Spleen (tissue), 11 donors: ENCODE measurements at regions not wholly inside any gene's neighbourhood (a gene's known extent, or its start where the extent isn't known, plus 50 kb on each side); places are given as distances from the start of the nearest gene placed in this dataset.
"Not testable (repeated sequence)": the region's sequence is repeated elsewhere in the genome, so short reads cannot be mapped to it uniquely, and the experiment has no call there.

Experiments
- DNase-seq: peaks from one replicate; pipeline ENCODE4 v3.0.0-alpha.2; 2020
- H3K27ac ChIP-seq, 8 donors: fragments of 200-600 bp; sonication (generic) in 7 of 8; 1 replicate in 4 of 8; 2 replicates in 4 of 8; pipeline versions ENCODE4 v1.5.0 to v1.8.0; 2016 to 2021; ENCODE audit warnings: inconsistent platforms in 4 of 8, mild to moderate bottlenecking in 4 of 8, moderate library complexity in 1 of 8
- H3K27me3 ChIP-seq, 7 donors: fragments of 200-600 bp; sonication (generic) in 6 of 7; replicated peaks in 1 of 7; 1 replicate in 4 of 7; 2 replicates in 3 of 7; pipeline versions ENCODE4 v1.5.0 to v1.8.0; 2016 to 2021; ENCODE audit warnings: inconsistent platforms in 3 of 7, mild to moderate bottlenecking in 1 of 7
- H3K36me3 ChIP-seq, 6 donors: fragments of 200-600 bp; sonication (generic) in 5 of 6; 1 replicate in 4 of 6; 2 replicates in 2 of 6; pipeline versions ENCODE4 v1.5.0 to v1.8.0; 2016 to 2021; ENCODE audit warnings: inconsistent platforms in 2 of 6
- H3K4me1 ChIP-seq, 6 donors: fragments of 200-600 bp; sonication (generic) in 5 of 6; 1 replicate in 3 of 6; 2 replicates in 3 of 6; pipeline versions ENCODE4 v1.5.0 to v1.8.0; 2016 to 2021; ENCODE audit warnings: inconsistent platforms in 3 of 6
- H3K4me3 ChIP-seq, 8 donors: fragments of 200-600 bp; sonication (generic) in 7 of 8; 1 replicate in 4 of 8; 2 replicates in 4 of 8; pipeline versions ENCODE4 v1.5.0 to v1.8.0; 2016 to 2021; ENCODE audit warnings: inconsistent platforms in 4 of 8, mild to moderate bottlenecking in 4 of 8, moderate library complexity in 2 of 8
- H3K9me3 ChIP-seq, 8 donors: fragments of 200-600 bp; sonication (generic) in 7 of 8; 1 replicate in 4 of 8; 2 replicates in 4 of 8; pipeline versions ENCODE4 v1.5.0 to v1.8.0; 2016 to 2021; ENCODE audit warnings: inconsistent platforms in 4 of 8
- POLR2A ChIP-seq, 3 donors: fragments of 450-650 bp; IDR thresholded peaks; one replicate each; pipeline ENCODE4 v1.5.1; 2017; ENCODE audit warnings: antibody characterized with exemption in 3 of 3, mild to moderate bottlenecking in 1 of 3
- POLR2AphosphoS5 ChIP-seq, 3 donors: sonication (generic); formaldehyde crosslinking; IDR thresholded peaks; one replicate each; pipeline ENCODE4 v1.5.1; 2017; ENCODE audit warnings: antibody characterized with exemption in 3 of 3
- WGBS, 5 donors: extraction: QIAGEN DNeasy Blood & Tissue Kit in 3 of 5; methylation state at CpG; one replicate each; pipeline versions ENCODE4 v1.1.5 to v1.1.7; 2013 to 2018; 5-methylcytosine and 5-hydroxymethylcytosine counted together
- intact Hi-C: fragments of 100-400 bp; cut with DNase I; formaldehyde crosslinking; loops from one replicate; pipeline ENCODE4 v1.15.0; 2023; ENCODE audit warnings: low total_unique reads
- TF ChIP-seq, protein P1 (sequence below), 11 experiments: fragments of 200-600 bp in 7 of 11; fragments of 450-650 bp in 4 of 11; sonication (generic) in 4 of 11; IDR thresholded peaks in 8 of 11; conservative IDR thresholded peaks in 3 of 11; 1 replicate in 7 of 11; 2 replicates in 4 of 11; pipeline versions ENCODE4 v1.4.0 to v1.8.0; 2016 to 2021; ENCODE audit warnings: antibody characterized with exemption in 11 of 11, inconsistent platforms in 4 of 11, mild to moderate bottlenecking in 1 of 11
- donor health status: healthy with polysubstance abuse.
- donor health status: DM: no; HTN: no; CAD: no; lungs with moderate emphysema.
- donor health status: DM: no; HTN: no; CAD: no.
- donor health status: Bipolar disorder and iron deficiency.
- donor health status: healthy.
- donor health status: DM: no; HTN: no; CAD: no.
- donor health status: DM: yes; HTN: yes; CAD: no.

DNA sequence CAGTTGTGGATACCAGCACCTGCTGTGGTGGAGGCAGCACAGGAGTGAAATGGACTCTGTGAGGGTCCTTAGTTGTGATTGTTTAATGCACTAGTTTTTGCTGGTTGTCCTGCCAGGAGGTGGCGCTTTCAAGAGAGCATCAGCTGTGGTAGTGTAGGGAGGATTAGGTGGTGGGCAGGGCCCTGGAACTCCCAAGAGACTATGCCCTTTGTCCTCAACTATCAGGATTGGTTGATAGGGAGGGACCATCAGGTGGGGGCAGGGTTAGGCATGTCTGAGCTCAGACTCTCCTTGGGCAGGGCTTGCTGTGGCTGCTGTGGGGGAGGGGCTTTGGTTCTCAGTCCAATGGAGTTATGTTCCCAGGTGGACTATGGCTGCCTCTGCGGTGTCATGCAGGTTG lies 121.9 kb downstream of the RRAGB start:
- Histone ChIP-seq H3K9me3 (peaks cover 0 to 10% (median 0%) of the 10 kb centered on the region in 8 donors), H3K4me1 (no peaks in the 10 kb centered on the region), H3K4me3 (no peak overlapping the region), H3K27ac (no peak overlapping the region), H3K27me3 (no peaks in the 10 kb centered on the region), H3K36me3 (no peaks in the 10 kb centered on the region)
- no peak for DNase-seq
- intact Hi-C loops: no loop called here
- 40 to 96% (median 57%) methylated on average over 2 of the region's 2 CpGs for WGBS, 5 donors
- TF ChIP-seq POLR2AphosphoS5 (IDR thresholded peaks at IDR 0.05) (no peak), POLR2A (IDR thresholded peaks at IDR 0.05) (no peak)
- TF ChIP-seq, protein P1, sequence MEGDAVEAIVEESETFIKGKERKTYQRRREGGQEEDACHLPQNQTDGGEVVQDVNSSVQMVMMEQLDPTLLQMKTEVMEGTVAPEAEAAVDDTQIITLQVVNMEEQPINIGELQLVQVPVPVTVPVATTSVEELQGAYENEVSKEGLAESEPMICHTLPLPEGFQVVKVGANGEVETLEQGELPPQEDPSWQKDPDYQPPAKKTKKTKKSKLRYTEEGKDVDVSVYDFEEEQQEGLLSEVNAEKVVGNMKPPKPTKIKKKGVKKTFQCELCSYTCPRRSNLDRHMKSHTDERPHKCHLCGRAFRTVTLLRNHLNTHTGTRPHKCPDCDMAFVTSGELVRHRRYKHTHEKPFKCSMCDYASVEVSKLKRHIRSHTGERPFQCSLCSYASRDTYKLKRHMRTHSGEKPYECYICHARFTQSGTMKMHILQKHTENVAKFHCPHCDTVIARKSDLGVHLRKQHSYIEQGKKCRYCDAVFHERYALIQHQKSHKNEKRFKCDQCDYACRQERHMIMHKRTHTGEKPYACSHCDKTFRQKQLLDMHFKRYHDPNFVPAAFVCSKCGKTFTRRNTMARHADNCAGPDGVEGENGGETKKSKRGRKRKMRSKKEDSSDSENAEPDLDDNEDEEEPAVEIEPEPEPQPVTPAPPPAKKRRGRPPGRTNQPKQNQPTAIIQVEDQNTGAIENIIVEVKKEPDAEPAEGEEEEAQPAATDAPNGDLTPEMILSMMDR (IDR thresholded peaks at IDR 0.05 in 8 of 11, conservative IDR thresholded peaks at IDR 0.05 in 3 of 11): no peak

DNA sequence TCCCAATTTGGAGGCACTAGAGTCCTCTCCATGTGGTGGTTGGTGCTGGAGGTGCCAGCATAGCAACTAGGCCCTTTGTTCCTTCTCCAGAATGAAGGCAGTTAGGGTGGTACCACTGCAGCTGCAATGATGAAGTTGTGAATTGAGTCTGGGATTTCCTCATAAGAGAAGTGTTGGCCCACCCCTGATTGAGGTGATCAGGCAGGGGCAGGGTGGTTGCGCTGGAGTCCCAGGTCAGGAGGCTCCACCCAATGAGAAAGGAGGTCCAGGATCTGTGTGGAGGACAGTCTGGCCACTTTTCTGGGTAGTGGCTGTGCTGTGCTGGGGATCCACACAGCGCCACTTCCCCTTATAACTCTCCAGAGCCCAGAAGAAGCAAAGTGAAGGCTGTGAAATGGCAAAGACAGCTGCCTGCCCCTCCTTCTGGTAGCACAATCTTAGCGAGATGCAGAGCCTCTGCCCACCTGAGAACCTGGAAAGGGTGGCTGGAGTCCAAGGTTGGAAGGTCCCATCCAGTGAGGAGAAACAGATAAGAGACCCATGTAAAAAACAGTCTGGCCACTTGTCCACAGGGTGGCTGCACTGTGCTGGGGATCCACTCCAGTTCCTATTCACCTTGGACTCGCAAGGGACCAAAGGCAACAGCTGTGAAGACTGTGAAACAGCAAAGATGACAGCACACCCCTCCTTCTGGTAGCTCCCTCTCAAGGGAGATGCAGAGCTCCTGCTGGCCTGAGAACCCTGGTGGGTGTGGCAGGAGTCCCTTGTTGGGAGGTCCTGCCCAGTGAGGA lies 124.6 kb downstream of the RRAGB start:
- H3K4me1 ChIP-seq: no peaks in the 10 kb centered on the region
- TF ChIP-seq POLR2AphosphoS5 (IDR thresholded peaks at IDR 0.05): no peak
- no peak for TF ChIP-seq POLR2A (IDR thresholded peaks at IDR 0.05)
- 65 to 80% (median 71%) methylated on average over 4 of the region's 4 CpGs; no CpG with 5 or more reads in 1 of the 5 donors for WGBS, 5 donors
- no peaks in the 10 kb centered on the region for H3K36me3 ChIP-seq
- intact Hi-C loops: no loop called here
- H3K27me3 ChIP-seq: no peaks in the 10 kb centered on the region
- no peak overlapping the region for H3K4me3 ChIP-seq
- no peak overlapping the region for H3K27ac ChIP-seq
- no peak for DNase-seq
- H3K9me3 ChIP-seq: peaks cover 0 to 10% (median 0%) of the 10 kb centered on the region in 8 donors

DNA sequence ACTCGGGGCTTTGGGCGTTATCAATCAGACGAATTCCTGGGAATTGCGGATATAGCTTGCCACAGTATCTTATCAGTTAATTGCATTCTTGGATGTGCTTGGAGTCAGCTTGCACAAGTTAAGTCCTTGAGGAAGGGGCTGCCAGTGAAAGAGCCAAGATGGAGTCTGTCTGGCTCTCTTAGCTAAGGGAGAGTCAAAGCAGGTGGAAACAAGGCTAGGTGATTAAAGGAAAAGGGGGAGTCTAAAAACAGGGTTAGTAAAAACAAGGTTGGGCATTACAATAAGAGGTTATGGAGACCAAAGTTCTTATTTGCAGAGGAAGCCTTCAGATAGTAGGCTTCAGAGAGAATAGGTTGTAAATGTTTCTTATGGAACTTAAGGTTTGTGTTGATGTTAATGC lies 149.2 kb downstream of the RRAGB start:
- H3K4me3 ChIP-seq, H3K36me3 ChIP-seq, H3K9me3 ChIP-seq, DNase-seq, H3K27me3 ChIP-seq, intact Hi-C loops, H3K4me1 ChIP-seq, H3K27ac ChIP-seq: not testable (repeated sequence)
- whole genome bisulfite sequencing, 5 donors: 67 to 79% (median 70%) methylated on average over 4 of the region's 4 CpGs

DNA sequence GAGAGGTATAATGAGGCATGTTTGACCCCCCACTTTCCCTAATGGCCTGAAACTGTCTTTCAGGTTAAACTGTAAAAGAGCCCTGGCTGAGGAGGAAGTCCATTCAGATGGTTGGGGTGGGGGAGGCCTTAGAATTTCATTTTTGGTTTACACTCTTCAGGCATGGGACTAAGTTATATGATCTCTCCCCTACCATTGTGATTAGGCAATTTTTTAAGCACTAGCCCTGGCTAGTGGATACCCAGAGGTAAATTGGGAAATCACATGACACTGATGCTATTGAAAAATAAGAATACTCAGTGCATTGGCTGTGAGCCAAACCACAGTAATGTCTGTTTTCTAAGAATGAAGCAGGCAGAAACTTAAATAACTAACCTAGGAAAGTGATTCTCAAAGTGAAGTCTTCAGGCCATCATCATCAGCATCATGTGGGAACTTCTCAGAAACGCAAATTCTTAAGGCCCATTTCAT lies 149.7 kb downstream of the RRAGB start:
- DNase-seq: no peak

DNA sequence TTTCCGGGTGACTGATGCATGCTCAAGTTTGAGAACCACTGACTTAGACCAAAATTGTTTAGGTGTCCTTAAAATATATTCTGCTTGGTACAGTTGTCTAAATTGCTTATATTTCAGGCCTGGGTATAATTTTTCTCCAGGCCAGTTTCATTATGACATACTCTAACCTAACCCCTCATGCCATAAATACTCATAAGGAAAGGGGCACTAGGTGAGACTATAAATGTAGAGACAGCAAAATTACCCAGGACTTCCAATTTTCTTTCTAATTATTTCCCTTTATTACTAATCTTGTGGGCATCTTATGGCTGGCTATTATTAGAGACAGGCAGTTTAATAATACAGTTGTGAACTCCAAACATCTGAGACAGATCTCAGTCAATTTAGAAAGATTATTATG lies 150.2 kb downstream of the RRAGB start:
- no peak for DNase-seq
- H3K27me3 ChIP-seq: no peaks in the 10 kb centered on the region

More for the DNA sequence above, 149.7 kb downstream of the RRAGB start:
- 43 to 67% (median 57%) methylated on average over 1 of the region's 1 CpG for WGBS, 5 donors
- Histone ChIP-seq H3K9me3 (peaks cover 0 to 3% (median 0%) of the 10 kb centered on the region in 8 donors), H3K4me3 (no peak overlapping the region), H3K27me3 (no peaks in the 10 kb centered on the region), H3K4me1 (no peaks in the 10 kb centered on the region), H3K36me3 (no peaks in the 10 kb centered on the region), H3K27ac (no peak overlapping the region)
- intact Hi-C loops: no loop called here
- TF ChIP-seq POLR2A (IDR thresholded peaks at IDR 0.05): no peak
- no peak for TF ChIP-seq POLR2AphosphoS5 (IDR thresholded peaks at IDR 0.05)
- TF ChIP-seq, protein P1 (IDR thresholded peaks at IDR 0.05 in 8 of 11, conservative IDR thresholded peaks at IDR 0.05 in 3 of 11): no peak

More for the DNA sequence above, 150.2 kb downstream of the RRAGB start:
- TF ChIP-seq, protein P1 (IDR thresholded peaks at IDR 0.05 in 8 of 11, conservative IDR thresholded peaks at IDR 0.05 in 3 of 11): no peak
- TF ChIP-seq POLR2AphosphoS5 (IDR thresholded peaks at IDR 0.05) (no peak), POLR2A (IDR thresholded peaks at IDR 0.05) (no peak)
- no peaks in the 10 kb centered on the region for H3K36me3 ChIP-seq
- H3K9me3 ChIP-seq: peaks cover 0 to 3% (median 0%) of the 10 kb centered on the region in 8 donors
- H3K4me3 ChIP-seq: no peak overlapping the region
- H3K4me1 ChIP-seq: no peaks in the 10 kb centered on the region
- no peak overlapping the region for H3K27ac ChIP-seq
- intact Hi-C loops: no loop called here
- 71 to 100% (median 78%) methylated on average over 1 of the region's 1 CpG for WGBS, 5 donors
